Upper lobe of right lung (tissue), 1 donor: ENCODE measurements at regions not wholly inside any gene's neighbourhood (a gene's known extent, or its start where the extent isn't known, plus 50 kb on each side); places are given as distances from the start of the nearest gene placed in this dataset.

Source experiments
- ATAC-seq: fragments of 200-7000 bp; cut with Tn5 transposase; one replicate; pipeline ENCODE4 v1.9.1; 2020; ENCODE audit warnings: mild to moderate bottlenecking, moderate library complexity
- DNase-seq: peaks from one replicate; pipeline ENCODE4 v3.0.0-alpha.2; 2020
- H3K27ac ChIP-seq: fragments of 200-600 bp; one replicate; pipeline ENCODE4 v1.8.0; 2022
- H3K27me3 ChIP-seq: fragments of 200-600 bp; one replicate; pipeline ENCODE4 v1.8.0; 2022; ENCODE audit warnings: mild to moderate bottlenecking
- H3K36me3 ChIP-seq: fragments of 200-600 bp; one replicate; pipeline ENCODE4 v1.8.0; 2022
- H3K4me1 ChIP-seq: fragments of 200-600 bp; one replicate; pipeline ENCODE4 v1.8.0; 2022
- H3K4me3 ChIP-seq: fragments of 200-600 bp; one replicate; pipeline ENCODE4 v1.8.0; 2022; ENCODE audit warnings: mild to moderate bottlenecking
- H3K9me3 ChIP-seq: fragments of 200-600 bp; one replicate; pipeline ENCODE4 v1.8.0; 2022
- intact Hi-C: fragments of 100-400 bp; cut with DNase I; formaldehyde crosslinking; loops from one replicate; pipeline ENCODE4 v1.11.0; 2022
- TF ChIP-seq, protein P1 (sequence below): fragments of 200-600 bp; IDR thresholded peaks from one replicate; pipeline ENCODE4 v1.8.0; 2022; ENCODE audit warnings: antibody characterized with exemption
- donor health status: DM: no; HTN: yes; CAD: no; lungs with severe emphysema.

DNA sequence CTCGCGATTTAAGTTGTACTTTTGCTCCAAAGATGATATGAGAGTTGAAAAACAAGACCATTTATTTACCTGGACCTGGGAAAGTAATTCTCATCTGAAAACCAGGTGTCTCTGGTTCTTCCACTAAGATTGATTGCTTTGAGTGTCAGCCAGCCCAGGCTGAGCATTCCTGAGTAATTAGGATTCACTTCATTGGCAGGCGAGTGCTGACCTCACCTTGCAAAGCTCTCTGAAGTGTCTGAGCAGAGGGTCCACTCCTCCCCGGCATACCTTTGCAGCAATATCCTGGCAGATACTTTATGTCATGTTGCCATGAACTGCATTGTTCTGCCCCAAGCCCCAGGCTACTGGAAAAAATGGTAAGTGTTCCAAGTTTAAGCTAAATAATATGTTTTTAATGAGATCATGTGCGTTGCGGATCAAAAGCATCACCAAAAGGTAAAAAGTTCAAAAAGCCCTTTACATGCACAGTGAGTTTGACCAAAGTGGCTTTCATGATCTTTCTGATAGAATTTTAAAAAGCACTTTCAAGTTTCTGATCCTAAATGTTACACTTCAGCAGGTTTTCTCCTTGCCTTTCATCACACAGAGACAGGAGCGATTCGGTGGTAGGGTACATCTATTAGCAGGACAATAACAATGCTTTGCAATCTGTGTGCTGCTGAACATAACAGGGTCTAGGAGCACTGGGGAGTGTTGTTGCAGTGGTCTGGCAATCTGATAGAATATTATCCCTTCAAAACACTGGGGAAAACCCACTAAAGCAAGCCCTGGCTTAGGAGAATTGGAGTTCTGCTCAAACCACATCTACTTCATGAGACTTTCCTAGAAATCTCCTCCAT is 127.8 kb upstream of the EEF1E1 start:
- Histone ChIP-seq H3K27me3 (no peaks in the 10 kb centered on the region), H3K27ac (no peak overlapping the region), H3K9me3 (no peaks in the 10 kb centered on the region), H3K4me3 (no peak overlapping the region), H3K36me3 (no peaks in the 10 kb centered on the region), H3K4me1 (no peaks in the 10 kb centered on the region)
- TF ChIP-seq, protein P1, sequence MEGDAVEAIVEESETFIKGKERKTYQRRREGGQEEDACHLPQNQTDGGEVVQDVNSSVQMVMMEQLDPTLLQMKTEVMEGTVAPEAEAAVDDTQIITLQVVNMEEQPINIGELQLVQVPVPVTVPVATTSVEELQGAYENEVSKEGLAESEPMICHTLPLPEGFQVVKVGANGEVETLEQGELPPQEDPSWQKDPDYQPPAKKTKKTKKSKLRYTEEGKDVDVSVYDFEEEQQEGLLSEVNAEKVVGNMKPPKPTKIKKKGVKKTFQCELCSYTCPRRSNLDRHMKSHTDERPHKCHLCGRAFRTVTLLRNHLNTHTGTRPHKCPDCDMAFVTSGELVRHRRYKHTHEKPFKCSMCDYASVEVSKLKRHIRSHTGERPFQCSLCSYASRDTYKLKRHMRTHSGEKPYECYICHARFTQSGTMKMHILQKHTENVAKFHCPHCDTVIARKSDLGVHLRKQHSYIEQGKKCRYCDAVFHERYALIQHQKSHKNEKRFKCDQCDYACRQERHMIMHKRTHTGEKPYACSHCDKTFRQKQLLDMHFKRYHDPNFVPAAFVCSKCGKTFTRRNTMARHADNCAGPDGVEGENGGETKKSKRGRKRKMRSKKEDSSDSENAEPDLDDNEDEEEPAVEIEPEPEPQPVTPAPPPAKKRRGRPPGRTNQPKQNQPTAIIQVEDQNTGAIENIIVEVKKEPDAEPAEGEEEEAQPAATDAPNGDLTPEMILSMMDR = no peak
- intact Hi-C loops = no loop called here
- peak; percentile 43 for ATAC-seq
- DNase-seq = no peak

DNA sequence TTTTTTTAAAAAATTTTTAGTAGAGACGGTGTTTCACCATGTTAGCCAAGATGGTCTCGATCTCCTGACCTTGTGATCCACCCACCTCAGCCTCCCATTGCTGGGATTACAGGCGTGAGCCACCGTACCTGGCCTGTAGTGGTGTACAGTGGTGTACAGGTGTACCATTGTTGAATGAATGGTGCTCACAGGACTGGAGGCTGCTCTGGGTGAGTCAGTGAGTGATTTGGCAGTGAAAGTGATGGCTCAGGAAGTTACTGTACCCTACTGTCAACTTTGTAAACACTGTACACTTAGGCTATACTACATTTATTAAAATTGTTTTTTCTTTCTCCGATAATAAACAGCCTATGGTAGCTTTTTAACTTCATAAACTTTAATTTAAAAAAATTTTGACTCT is 122.8 kb upstream of the EEF1E1 start:
- no peaks in the 10 kb centered on the region for H3K4me1 ChIP-seq
- intact Hi-C loops = no loop called here
- no peaks in the 10 kb centered on the region for H3K9me3 ChIP-seq
- H3K36me3 ChIP-seq = no peaks in the 10 kb centered on the region
- H3K4me3 ChIP-seq = no peak overlapping the region
- DNase-seq (no peak), ATAC-seq (no peak)
- TF ChIP-seq, protein P1 = no peak
- H3K27me3 ChIP-seq = no peaks in the 10 kb centered on the region
- no peak overlapping the region for H3K27ac ChIP-seq

DNA sequence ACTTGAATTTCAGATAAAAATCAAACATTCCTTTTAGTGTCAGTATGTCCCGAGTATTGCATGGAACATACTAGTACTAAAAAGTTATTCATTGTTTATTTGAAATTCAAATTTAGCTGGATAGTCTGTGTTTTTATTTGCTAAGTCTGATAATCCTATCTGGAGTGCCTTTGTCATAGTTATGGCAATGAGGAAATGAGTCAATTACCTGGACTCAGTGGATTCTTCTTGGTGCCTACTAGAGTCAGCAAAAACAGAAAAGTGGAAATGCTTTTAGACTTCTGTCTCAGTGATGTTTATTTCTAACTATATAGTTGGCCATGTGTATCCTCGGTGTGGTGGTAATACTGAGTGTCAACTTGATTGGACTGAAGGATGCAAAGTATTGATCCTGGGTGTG is 121.3 kb upstream of the EEF1E1 start:
- intact Hi-C loops = no loop called here
- TF ChIP-seq, protein P1 = no peak
- Histone ChIP-seq H3K4me1 (no peaks in the 10 kb centered on the region), H3K36me3 (no peaks in the 10 kb centered on the region), H3K27ac (no peak overlapping the region), H3K27me3 (no peaks in the 10 kb centered on the region), H3K4me3 (no peak overlapping the region), H3K9me3 (no peaks in the 10 kb centered on the region)
- DNase-seq (no peak), ATAC-seq (no peak)

DNA sequence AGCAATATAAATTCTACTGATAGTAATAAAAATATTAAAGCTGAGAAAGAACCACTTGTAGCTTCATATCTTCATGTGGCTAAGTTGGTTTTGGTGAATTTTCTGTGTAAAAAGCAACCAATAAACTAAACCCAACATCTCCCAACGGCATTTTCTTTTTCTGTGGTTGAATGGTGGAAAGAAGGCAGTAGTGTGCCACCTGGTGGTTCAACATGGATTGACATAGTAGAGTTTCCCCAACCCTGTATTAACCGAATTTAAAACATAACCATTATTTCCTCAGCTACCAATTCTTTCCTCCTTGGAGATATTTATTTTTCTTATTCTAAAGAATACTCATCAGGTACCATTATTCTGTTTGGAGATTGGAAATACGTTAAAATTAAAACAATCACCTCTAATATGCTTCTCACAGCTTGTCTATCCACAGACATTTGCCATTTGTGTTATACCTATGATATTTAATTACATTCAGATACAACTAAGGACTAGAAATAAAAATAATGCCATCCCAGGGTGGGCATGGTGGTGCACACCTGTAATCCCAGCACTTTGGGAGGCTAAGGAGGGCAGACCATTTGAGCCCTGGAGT is 117.1 kb upstream of the EEF1E1 start:
- no peaks in the 10 kb centered on the region for H3K36me3 ChIP-seq
- DNase-seq (no peak), ATAC-seq (peak; percentile 84)
- TF ChIP-seq, protein P1 = peak; percentile 87
- H3K4me1 ChIP-seq = no peaks in the 10 kb centered on the region
- no peak overlapping the region for H3K4me3 ChIP-seq
- intact Hi-C loops = no loop called here
- H3K9me3 ChIP-seq = no peaks in the 10 kb centered on the region
- H3K27ac ChIP-seq = no peak overlapping the region
- H3K27me3 ChIP-seq = no peaks in the 10 kb centered on the region

DNA sequence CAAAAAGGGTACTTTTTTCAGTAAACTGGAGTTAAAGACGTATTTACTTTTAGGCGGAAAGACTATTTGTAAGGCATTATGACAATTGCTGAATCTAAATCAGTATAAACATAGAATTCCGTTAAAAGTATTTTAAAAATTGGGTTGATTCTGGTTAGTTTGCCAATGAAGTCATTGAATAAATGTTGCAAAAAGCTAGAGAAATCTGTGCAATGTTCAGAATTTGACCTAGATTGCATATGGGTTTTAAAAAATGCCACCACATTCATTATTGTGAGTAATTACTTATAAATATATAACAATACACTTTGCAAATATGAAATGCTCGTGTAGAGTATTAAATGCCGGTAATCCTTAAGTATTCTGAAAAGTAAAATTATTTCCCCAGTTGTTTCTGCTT is 116.5 kb upstream of the EEF1E1 start:
- ATAC-seq (no peak), DNase-seq (no peak)
- no peaks in the 10 kb centered on the region for H3K9me3 ChIP-seq
- intact Hi-C loops = no loop called here
- no peak overlapping the region for H3K27ac ChIP-seq
- H3K36me3 ChIP-seq = no peaks in the 10 kb centered on the region
- H3K4me3 ChIP-seq = no peak overlapping the region
- H3K27me3 ChIP-seq = no peaks in the 10 kb centered on the region
- TF ChIP-seq, protein P1 = no peak
- no peaks in the 10 kb centered on the region for H3K4me1 ChIP-seq
